ELR (cell line): ENCODE measurements at regions not wholly inside any gene's neighbourhood (a gene's known extent, or its start where the extent isn't known, plus 50 kb on each side); places are given as distances from the start of the nearest gene placed in this dataset.
A peak's percentile ranks its signal among the peaks of the same experiment; 100 is the strongest.

Source experiments
- DNase-seq: peaks from one replicate; pipeline ENCODE4 v3.0.0-alpha.2; 2015; ENCODE audit warnings: low read depth

DNA sequence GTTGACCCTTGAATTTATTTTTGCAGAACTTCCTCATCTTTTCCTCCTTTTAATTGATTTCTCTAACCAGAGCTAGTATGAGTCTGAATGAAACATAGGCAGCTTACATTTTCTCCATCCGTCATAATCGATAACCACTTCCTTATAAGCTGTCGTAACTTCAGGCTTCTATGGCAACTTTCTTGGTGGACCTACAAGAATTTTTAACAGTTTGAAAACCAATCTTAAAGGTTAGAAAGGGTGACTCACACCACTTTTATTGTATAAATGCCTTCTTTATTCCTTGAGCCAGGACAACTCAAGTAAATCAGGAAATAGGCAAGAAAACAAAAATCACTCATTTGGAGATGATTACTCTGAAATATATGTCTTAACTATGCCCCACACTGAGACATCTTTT lies 105.7 kb upstream of the KL start:
- peak; percentile 36 for DNase-seq

DNA sequence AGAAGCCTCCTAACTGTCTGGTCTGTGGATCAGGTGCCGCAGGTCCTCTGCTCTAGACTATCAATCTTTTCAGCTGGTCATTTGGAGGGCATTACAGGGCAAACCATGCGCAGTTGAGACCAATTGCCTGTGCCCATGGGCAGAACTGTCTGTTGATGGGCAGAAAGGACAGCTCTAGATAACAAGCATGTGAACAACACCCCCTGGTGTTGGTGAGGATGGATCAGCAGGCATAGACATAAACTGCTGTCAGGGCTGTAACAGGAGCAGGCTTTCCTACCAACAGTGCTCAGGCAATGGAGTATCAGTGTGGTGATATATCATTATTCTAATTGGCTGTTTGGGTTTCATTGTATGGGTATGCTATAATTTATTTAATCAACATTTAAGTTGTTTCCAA lies 104.7 kb upstream of the KL start:
- peak; percentile 65 for DNase-seq

DNA sequence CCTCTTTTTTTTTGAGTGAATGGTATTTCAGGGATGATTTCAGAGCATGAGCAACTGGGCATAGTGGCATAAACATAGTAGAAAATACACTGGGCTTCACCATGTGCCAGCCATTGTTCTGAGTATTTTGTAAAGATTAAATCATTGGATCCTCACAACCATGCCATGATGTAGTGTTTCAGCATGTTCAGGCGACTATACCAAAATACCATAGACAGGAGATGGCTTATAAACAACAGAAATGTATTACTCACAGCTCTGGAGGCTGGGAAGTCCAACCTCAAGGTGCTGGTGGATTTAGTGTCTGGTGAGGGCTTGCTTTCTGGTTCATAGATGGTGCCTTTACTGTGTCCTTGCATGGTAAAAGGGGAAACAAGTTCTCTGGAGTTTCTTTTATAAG lies 101.5 kb upstream of the KL start:
- no peak for DNase-seq

DNA sequence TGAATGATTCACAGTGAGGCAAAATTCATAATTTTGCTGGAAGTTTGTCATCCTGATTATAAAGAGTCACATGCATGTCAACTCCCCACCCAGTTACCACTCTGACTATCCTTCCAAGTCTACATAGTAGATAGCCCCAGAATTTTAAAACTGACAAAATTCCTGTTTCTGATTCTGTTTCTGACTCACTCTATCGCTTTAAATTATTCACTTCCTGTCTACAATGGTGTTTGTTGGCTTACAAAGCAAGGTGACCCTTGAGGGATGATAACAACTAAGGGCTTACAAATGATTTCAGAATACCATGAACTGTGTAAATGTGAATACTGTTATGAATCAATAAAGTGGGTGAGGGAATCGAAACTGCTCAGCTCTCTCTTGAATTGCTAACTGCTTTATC lies 98.7 kb upstream of the KL start:
- peak; percentile 71 for DNase-seq

DNA sequence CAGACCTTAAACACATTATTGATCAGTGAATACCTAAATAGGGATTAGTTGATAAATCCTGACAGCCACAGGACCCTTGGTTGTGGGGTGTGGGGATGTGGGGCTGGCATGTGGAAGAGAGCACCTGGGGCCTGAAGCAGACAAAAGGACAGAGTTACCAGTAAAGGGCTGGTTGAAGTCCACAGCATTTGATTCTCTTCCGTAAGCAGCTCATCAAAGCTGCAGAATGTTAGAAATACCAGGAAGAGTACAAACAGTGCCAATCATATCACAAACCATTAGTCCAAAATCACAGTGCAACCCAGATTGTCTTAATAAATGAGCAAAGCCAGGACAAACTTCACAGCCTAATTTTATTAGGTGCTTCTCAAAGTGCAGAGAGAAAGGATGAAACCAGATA lies 92.5 kb upstream of the KL start:
- no peak for DNase-seq

DNA sequence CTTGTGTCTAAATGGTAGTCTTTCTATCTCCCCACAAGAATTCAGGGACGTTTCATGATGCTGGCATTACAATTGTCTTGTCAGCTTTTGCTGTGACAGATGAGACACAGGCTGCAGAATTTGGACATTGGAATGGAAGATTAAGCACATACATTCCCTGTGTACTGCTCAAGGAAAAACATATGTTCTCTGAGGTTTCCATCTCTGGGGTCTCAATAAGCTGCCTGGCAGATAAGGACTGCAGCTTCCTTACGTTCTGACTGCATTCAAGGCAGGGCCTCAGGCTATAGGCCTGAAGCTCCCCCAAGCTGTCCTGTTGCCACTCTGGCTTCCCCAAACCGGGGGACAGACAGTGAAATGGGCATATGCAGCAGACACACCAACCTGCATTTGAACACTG lies 91.3 kb upstream of the KL start:
- DNase-seq, result no peak

DNA sequence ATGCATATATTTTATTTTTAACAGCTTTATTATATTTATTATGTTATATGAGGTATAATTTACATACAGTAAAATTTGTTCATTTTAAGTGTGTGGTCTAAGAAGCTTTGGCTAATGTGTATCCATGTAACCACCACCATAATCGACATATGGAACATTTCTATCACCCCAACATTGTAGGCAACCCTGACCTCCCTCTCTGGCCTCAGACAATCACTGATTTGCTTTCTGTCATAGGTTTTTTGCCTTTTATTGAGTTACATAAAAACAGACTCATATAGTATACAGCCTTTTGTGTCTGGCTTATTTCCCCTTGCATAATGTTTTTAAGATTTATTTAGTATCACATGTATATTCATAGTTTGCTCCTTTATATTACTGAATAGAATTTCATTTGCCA lies 90.7 kb upstream of the KL start:
- no peak for DNase-seq

DNA sequence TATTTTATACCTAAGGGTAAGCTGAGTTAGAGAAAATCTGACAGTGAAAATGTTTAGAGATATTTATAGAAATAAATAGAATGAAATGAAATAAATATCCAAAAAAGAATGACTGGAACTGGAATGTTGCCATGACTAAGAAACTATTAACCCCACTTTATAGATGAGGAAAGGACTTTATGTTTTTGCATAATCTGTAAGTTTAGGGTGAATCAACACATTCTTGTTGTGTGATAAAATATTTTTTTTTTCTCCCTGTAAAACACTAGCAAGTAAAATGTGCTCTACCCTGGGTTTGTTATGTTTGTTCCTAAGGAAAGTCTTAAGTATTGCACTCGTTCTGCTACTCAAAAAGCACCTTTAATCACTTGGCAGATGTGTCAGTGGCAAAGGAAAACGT lies 83.8 kb upstream of the KL start:
- no peak for DNase-seq

DNA sequence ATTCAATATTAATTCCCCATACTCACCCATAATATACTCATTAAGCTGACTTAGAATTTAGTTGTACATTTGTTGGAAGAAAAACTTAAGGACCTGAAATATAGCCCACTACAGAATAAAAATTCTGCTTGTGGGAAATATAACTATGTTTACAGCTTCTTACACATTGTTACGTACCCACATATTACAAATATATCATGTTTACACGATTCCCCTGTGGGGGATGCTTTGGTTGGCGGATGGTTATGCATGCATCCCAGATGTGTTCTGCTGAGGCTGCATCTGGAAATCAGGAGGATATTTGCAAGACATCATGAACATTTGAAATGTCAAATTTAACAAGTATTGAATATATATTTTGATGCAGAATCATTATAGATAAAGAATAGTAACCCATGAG lies 79.5 kb upstream of the KL start:
- no peak for DNase-seq

DNA sequence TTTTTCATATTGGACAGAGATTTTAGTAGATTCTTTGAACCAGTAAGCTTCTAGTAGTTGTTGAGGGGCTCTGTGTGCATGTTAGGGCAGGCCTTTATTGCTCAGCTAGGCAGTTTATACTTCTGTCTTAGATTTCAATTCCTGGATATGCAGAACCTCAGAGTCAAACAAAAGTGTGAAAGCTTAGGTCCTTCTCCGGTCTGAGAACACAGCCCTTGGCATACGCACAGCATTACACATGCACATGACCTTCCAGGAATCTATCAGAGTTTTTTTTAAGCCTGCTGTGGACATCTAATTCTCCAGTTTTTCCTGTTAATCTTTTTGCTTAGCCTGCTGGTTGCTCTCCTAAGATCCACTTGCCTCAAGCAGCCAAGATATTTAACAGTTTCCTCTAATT lies 77.9 kb upstream of the KL start:
- no peak for DNase-seq

DNA sequence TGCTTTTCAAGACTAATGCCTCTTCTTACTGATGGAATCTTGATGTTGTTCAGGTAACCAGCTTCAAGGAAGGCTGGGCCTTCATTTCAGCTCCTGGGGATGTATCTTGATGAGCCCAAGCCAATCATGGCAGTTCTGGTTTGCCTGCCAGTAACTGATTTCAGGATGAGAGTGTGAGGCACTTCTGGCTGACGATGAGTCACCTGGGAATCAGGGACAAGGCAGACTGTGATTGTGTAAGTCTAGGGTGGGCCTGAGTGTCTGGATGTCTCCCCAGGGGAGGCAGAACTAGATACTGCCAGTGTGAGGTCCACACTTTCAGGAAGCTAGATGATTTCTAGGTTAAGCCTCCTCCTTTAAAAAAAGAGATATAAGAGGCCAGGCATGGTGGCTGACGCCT lies 77.3 kb upstream of the KL start:
- peak; percentile 64 for DNase-seq

DNA sequence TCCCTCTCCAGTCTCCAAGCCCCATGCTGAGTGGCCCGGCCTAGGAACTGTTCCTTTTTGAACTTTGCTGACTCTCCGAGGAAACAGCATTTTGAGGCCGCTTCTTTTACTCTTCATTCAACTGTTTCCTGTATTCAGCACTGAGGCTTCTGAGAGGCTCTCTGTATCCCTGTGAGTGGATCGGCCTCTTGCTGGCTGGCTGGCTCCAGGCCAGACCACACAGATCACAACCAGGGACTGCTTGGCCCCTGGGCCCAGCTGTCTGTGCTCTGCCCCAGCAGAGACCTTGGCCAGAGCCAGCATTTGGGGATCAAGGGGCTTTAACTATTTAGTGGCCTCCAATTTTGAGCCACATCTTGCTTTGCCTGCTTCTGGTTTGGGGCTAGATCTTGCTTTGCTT lies 75.6 kb upstream of the KL start:
- DNase-seq, result no peak

DNA sequence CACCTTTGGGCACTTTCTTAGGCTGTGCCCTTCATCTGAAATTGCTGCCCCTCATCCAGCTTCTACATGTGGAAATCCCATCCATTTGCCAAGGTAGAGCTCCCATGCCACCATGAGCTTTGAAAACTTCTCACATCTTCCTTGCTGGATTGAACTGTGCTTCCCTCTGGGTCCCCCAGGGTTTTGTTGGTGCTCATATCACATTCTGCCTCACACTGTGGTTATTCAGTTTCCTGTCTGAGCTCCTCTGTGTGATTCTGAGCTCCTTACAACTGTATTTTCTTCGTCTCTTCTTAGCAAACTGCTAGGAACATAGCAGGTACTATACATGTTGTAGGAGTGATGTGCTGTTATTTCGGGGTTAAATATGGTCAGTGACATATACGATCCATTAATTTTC lies 74.9 kb upstream of the KL start:
- DNase-seq, result no peak

DNA sequence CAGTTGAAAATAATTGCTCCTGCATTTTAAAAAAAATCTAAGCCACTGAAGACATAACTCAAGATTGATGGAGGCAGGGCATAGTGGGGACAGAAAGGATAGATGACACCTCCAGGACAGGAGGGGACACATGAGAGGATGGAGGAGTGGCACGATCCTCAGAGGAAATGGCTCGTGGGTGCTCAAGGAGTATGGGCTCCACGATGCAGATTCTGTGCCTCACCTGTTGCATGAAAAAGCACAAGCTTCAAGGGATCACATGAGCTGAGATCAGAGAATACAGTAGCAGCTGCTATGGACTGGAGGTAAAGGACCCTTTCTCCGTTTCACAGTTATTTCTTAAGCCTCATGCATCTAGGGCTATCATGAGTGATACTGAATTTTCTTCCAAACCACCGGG lies 69.7 kb upstream of the KL start:
- no peak for DNase-seq

DNA sequence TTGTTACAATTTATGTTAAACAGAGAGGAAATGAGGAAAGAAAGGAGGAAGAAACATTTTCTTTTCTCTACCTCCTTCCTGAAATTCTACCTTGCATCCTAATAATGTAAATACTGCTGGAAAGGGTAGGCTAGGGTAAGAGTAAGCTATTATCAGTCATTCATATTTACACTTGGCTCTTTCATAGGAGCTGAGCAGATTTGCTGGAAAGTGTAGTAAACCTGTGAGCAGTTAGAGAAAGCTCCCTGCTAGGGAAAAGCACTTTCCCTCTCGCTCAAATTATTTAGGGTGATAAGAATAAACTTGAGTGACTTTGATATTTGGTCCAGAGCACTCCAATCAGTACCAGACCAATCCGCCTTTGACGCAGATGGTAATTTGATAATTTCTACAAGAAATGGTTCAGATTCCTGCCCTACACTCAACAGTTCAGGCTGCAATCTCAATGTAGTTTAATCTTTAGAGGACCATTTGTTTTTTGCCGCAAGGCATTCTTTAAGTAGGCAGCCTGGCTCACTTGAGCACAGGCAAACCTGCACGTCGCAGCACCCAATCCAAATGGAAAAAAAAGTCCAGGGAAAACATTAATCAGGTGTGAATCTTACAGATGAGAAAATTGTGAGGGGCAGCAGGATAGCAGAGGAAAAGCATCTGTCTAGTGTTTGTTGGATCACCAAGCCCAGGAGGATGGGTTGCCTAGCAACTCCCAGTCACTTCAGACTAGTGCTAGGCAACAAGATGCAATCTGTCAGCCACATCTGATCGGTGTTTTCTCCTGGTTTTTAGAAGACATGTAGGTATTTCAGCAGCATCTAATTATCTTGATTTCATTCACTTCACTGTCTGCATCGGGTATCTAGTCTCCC lies 68.6 kb upstream of the KL start:
- DNase-seq, result no peak

DNA sequence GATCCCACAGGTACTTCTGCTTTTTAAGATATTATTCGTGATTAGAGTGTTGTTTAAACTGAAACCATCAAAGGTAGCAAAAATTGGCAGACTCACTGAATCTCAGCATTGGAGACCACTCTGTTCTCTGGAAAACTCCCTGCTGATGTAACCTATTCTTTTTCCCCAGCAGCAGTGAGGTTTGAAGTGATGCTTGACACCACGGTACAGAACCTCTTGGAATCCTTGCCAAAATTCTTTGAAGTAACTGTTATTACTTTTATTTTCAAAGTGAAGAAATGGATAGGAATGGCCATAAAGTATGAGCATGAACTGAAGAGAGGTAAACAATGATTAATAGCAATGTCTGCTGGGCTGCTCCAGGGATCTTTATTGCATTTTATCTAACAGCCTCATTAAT lies 66.4 kb upstream of the KL start:
- no peak for DNase-seq

DNA sequence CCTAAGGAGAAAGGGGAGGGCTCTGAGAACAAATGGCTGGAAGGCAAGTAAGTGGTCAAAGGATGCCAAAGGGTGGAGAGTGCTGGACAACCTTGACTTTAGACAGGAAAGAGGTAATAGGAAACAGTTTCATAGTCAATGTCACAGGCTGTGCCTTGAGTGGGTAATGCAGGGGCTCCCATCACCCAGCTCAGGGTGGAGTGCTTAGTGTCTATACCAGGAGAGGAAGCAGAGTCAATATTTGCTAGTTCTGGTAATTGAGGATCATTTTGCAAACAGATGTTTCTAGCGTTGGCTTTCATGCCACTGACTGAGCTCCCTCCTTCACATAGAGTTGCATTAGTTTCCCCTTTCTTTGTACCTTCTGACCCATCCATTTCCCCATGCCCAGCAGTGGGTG lies 64.6 kb upstream of the KL start:
- DNase-seq, result no peak

DNA sequence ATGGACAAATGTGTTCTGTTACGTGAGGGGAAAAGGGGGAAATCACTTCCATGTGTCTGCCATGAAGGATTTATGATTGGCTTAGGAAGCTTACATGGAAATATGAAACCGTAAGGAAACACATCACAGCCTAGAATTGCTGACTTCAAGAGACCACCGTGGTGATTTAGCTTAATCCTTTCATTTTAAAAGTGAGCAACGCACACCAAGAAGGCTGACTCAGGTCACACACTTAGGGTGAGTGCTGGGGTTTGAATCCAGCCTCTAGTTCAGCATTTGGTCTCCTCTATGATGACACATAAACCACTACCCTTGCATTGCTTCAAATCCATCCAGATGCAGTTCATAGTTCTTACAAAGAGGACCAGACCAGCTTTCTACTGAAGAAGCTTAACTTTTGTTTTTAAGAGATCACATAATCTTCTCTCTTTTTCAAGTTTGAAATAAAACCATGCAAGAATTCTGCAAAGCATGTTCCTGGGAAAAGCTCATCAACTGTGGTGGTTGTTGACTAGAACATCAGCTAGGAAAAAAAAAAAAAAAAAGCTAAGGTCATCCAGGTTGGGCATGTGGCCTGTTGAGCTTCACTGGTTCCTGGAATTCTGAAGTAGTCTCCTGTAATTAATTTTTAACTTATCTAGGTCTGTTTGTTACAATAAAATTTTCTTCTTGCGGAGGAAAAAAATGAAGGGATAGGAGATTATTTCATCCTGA lies 60.2 kb upstream of the KL start:
- no peak for DNase-seq

DNA sequence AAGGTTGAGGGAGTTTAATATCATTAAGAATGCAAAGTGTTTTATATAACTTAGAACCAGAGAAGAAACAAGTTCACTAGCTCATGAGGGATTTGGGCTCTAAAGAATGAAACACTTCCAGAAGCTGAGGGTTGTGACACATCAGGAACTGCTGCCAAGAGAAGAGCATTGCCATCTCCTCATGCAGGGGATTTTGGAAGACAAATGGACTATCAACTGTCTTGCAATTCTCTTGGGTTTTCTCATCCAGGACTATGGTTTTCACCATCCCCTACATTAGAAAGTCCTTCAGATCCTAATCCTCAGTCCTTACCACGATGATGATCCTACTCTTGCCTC lies 59.7 kb upstream of the KL start:
- no peak for DNase-seq

DNA sequence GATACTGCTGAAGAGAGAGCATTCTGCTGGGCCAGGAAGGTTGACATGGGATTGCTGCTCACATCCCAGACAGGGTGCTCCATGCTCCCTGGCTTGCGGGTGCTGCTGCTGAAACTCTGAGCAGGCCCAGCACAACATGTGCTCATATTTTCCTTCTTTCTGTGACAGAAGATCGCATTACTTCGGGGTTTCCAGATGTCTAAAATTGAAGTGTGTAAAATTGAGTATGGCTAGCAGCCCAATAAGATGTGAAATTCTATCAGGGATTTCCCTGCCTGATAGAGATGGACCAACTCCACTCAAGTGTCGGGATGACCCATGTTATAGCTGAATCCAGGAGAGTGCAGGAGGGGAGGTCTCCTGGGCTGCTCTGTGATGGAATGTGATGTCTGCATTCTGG lies 55.6 kb upstream of the KL start:
- no peak for DNase-seq

DNA sequence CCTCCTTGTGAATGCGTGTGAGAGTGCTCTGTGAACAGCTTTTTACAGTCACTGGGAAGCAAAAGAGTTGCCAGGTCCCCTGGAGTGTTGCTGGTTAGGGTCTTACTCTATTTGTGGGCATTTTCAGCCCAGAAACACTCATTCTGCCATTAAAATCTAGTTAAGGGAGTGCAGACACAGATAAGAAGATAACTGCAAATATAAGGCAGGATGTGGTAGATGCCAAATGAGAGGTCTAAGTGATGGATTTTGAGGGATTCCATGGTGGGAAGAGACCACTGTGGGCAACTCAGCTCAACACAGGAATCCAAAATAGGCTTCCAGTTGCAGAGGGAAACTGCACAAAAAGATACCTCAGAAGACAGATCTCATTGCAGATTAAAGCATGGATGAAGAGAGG lies 54.5 kb upstream of the KL start:
- no peak for DNase-seq

DNA sequence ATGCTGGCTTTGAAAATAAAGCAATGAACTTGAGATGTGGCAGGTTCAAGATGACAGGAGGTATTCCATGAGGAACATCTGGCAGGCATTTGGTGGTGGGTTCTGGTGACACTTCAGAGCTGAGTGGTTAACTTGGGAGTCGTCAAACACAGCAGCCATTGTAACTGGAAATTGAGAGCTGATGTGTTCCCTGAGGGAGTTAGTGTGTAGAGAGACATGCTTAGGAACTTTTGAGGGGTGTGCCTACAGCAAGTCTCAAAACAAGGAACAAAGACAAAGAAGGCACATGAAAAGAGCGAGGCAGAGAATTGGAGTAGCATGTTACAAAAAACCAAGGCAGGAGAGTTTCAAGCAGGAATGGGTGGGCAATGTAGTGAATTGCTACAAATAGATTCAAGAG lies 53.9 kb upstream of the KL start:
- no peak for DNase-seq

DNA sequence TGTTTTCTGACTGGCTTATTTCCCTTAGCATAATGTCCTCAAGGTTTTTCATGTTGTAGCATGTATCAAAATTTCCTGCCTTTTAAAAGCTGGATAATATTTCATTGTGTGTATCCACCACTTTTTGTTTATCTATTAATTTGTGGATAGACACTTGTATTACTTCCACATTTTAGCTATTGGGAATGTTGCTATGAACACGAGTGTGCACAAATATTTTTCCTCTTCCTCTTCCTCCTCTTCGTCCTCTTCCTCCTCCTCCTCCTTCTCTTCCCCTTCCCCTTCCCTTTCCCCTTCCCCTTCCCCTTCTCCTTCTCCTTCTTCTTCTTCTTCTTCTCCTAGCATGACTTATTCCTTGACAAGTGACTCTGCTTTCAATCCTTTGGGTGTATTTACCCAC lies 51.2 kb upstream of the KL start:
- DNase-seq, result no peak
